ENCODE measurements at regions not wholly inside any gene's neighbourhood (a gene's known extent, or its start where the extent isn't known, plus 50 kb on each side); places are given as distances from the start of the nearest gene placed in this dataset.

DNA sequence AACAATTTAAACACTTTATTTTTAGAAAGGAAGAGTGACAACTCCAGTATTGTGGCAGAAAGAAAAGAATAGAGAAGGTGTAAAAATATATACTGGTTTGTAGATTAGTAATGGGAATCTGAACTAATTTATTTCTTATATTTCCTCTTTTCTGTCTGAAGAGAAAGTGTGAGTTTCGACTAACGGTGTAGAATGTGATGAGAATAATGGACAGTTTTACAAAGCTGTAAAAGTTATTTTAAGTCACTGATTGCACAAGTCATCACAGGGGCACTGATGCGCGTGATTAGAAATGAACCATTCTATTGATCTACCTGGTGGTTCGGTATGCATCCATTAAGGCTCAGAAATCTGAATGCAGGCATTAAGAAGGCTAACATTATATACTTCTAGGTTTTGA, 158.5 kb upstream of the ATXN7L3B start:
- Histone ChIP-seq H3K9me3 (peaks cover 23% of the 10 kb centered on the region), H3K4me1 (no peaks in the 10 kb centered on the region), H3K4me2 (no peak overlapping the region), H3K27ac (no peak overlapping the region), H3K4me3 (no peak overlapping the region)
- DNase-seq (ENCODE audit: low read depth in 1 of 2, low spot score in 1 of 2) (no peak), ATAC-seq (no peak), FAIRE-seq (no peak)
- TF ChIP-seq, protein P1, sequence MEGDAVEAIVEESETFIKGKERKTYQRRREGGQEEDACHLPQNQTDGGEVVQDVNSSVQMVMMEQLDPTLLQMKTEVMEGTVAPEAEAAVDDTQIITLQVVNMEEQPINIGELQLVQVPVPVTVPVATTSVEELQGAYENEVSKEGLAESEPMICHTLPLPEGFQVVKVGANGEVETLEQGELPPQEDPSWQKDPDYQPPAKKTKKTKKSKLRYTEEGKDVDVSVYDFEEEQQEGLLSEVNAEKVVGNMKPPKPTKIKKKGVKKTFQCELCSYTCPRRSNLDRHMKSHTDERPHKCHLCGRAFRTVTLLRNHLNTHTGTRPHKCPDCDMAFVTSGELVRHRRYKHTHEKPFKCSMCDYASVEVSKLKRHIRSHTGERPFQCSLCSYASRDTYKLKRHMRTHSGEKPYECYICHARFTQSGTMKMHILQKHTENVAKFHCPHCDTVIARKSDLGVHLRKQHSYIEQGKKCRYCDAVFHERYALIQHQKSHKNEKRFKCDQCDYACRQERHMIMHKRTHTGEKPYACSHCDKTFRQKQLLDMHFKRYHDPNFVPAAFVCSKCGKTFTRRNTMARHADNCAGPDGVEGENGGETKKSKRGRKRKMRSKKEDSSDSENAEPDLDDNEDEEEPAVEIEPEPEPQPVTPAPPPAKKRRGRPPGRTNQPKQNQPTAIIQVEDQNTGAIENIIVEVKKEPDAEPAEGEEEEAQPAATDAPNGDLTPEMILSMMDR (IDR thresholded peaks at IDR 0.05): no peak
- no peak for TF ChIP-seq FOXS1 (CRISPR knock-in tag; IDR thresholded peaks at IDR 0.05)
- no peak for TF ChIP-seq CHD2 (IDR thresholded peaks at IDR 0.05; ENCODE audit: low read length, partially characterized antibody)
- no peak for TF ChIP-seq ZFP36 (IDR thresholded peaks at IDR 0.05; ENCODE audit: borderline replicate concordance, partially characterized antibody)
- TF ChIP-seq NPAS2 (CRISPR knock-in tag; IDR thresholded peaks at IDR 0.05; ENCODE audit: borderline replicate concordance): no peak
- TF ChIP-seq NFE2L2 (conservative IDR thresholded peaks at IDR 0.05; ENCODE audit: low read length): no peak
- no peak for TF ChIP-seq PHF8 (IDR thresholded peaks at IDR 0.05; ENCODE audit: borderline replicate concordance, low read depth)
- no peak for TF ChIP-seq ESRRA (IDR thresholded peaks at IDR 0.05; ENCODE audit: borderline replicate concordance, low read length)
- no peak for TF ChIP-seq HOXB13 (CRISPR knock-in tag; IDR thresholded peaks at IDR 0.05; ENCODE audit: low read depth)
- TF ChIP-seq TP53 (CRISPR knock-in tag; IDR thresholded peaks at IDR 0.05): no peak
- no peak for TF ChIP-seq MAFK (IDR thresholded peaks at IDR 0.05; ENCODE audit: partially characterized antibody)
- CTCF ChIA-PET: no interaction called here
- POLR2A ChIA-PET: no interaction called here
- WGBS (ENCODE audit: missing lambda C conversion rate): 81% methylated on average over 5 of the region's 5 CpGs

DNA sequence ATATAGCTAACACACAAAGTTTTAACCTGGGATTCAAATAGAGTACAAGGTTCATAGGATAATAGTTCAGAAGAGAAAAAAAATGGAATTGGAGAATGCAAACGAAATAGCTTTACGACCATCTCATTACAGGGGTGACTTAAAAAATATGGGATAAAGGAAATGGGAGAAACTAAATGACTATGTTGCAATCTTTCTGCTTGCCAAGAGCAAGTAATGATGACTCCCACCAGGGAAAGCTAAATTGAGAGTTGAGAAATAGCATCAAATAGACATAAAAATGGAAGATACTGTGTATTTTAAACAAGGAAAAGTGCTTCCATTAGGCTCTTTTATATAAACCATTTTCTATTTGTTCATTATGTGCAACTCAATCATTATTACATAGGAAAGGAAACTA, 155.7 kb upstream of the ATXN7L3B start:
- ATAC-seq (no peak), FAIRE-seq (no peak), DNase-seq (ENCODE audit: low read depth in 1 of 2, low spot score in 1 of 2) (no peak)
- Histone ChIP-seq H3K27ac (no peak overlapping the region), H3K4me3 (no peak overlapping the region), H3K4me2 (no peak overlapping the region), H3K9me3 (peaks cover 37% of the 10 kb centered on the region), H3K4me1 (no peaks in the 10 kb centered on the region)
- POLR2A ChIA-PET: no interaction called here
- TF ChIP-seq JUN (IDR thresholded peaks at IDR 0.05): no peak
- no peak for TF ChIP-seq BHLHE40 (IDR thresholded peaks at IDR 0.05; ENCODE audit: low read depth, low read length)
- no peak for TF ChIP-seq CBX8 (IDR thresholded peaks at IDR 0.05)
- no peak for TF ChIP-seq EP300 (IDR thresholded peaks at IDR 0.05)
- no peak for TF ChIP-seq EHMT2 (IDR thresholded peaks at IDR 0.05; ENCODE audit: low read depth)
- no peak for TF ChIP-seq ZSCAN20 (CRISPR knock-in tag; IDR thresholded peaks at IDR 0.05)
- TF ChIP-seq SMC3 (IDR thresholded peaks at IDR 0.05): no peak
- TF ChIP-seq ESRRA (IDR thresholded peaks at IDR 0.05; ENCODE audit: borderline replicate concordance, low read length): no peak
- CTCF ChIA-PET: interaction anchor here (1.1 kb wide), 1 partner anchor 26 kb away, joined by 3 read pairs; no protein-coding TSS in a partner anchor
- WGBS (ENCODE audit: missing lambda C conversion rate): 57% methylated on average over 2 of the region's 2 CpGs

DNA sequence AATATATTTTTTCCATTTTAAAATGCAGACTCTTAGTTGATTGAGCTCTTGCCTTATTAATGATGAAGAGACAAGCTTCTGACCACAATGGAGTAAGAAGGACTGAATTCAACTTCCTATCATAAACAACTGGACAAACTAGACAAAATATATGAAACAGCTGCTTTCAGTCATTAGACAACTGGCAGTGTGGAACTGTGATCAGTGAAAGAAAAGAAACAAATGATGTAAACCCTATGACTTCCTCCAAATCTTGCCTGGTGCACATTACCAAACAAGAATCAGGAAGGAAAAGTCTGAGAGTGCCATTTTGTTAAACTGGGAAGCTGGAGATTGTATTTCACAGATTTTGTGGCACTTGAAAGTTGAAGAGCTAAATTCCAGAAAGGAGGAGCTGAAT, 154.7 kb upstream of the ATXN7L3B start:
- Histone ChIP-seq H3K9me3 (peaks cover 35% of the 10 kb centered on the region), H3K27ac (no peak overlapping the region), H3K4me2 (no peak overlapping the region), H3K4me1 (no peaks in the 10 kb centered on the region), H3K4me3 (no peak overlapping the region)
- DNase-seq (ENCODE audit: low read depth in 1 of 2, low spot score in 1 of 2): no peak
- POLR2A ChIA-PET: no interaction called here
- TF ChIP-seq, protein P2, sequence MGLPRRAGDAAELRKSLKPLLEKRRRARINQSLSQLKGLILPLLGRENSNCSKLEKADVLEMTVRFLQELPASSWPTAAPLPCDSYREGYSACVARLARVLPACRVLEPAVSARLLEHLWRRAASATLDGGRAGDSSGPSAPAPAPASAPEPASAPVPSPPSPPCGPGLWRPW (IDR thresholded peaks at IDR 0.05): no peak
- no peak for TF ChIP-seq EHF (CRISPR knock-in tag; IDR thresholded peaks at IDR 0.05)
- TF ChIP-seq, protein P3, sequence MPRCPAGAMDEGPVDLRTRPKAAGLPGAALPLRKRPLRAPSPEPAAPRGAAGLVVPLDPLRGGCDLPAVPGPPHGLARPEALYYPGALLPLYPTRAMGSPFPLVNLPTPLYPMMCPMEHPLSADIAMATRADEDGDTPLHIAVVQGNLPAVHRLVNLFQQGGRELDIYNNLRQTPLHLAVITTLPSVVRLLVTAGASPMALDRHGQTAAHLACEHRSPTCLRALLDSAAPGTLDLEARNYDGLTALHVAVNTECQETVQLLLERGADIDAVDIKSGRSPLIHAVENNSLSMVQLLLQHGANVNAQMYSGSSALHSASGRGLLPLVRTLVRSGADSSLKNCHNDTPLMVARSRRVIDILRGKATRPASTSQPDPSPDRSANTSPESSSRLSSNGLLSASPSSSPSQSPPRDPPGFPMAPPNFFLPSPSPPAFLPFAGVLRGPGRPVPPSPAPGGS (IDR thresholded peaks at IDR 0.05): no peak
- TF ChIP-seq, protein P4, sequence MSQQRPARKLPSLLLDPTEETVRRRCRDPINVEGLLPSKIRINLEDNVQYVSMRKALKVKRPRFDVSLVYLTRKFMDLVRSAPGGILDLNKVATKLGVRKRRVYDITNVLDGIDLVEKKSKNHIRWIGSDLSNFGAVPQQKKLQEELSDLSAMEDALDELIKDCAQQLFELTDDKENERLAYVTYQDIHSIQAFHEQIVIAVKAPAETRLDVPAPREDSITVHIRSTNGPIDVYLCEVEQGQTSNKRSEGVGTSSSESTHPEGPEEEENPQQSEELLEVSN (IDR thresholded peaks at IDR 0.05; ENCODE audit: borderline replicate concordance, low read depth): no peak
- no peak for TF ChIP-seq CBX8 (IDR thresholded peaks at IDR 0.05)
- TF ChIP-seq TFCP2L1 (CRISPR knock-in tag; IDR thresholded peaks at IDR 0.05): no peak
- TF ChIP-seq, protein P5, sequence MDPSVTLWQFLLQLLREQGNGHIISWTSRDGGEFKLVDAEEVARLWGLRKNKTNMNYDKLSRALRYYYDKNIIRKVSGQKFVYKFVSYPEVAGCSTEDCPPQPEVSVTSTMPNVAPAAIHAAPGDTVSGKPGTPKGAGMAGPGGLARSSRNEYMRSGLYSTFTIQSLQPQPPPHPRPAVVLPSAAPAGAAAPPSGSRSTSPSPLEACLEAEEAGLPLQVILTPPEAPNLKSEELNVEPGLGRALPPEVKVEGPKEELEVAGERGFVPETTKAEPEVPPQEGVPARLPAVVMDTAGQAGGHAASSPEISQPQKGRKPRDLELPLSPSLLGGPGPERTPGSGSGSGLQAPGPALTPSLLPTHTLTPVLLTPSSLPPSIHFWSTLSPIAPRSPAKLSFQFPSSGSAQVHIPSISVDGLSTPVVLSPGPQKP (IDR thresholded peaks at IDR 0.05; ENCODE audit: low read depth, low read length): no peak
- no peak for TF ChIP-seq PHF8 (IDR thresholded peaks at IDR 0.05; ENCODE audit: borderline replicate concordance, low read depth)
- TF ChIP-seq BHLHE40 (IDR thresholded peaks at IDR 0.05; ENCODE audit: low read depth, low read length): no peak
- no peak for TF ChIP-seq FOSB (CRISPR knock-in tag; IDR thresholded peaks at IDR 0.05)
- TF ChIP-seq RNF2 (IDR thresholded peaks at IDR 0.05; ENCODE audit: borderline replicate concordance, low read depth): no peak
- no peak for TF ChIP-seq FOSL2 (IDR thresholded peaks at IDR 0.05)
- TF ChIP-seq FOSL2 (CRISPR knock-in tag; IDR thresholded peaks at IDR 0.05): no peak
- no peak for TF ChIP-seq KDM1A (IDR thresholded peaks at IDR 0.05; ENCODE audit: low read depth)
- TF ChIP-seq CHD4 (IDR thresholded peaks at IDR 0.05; ENCODE audit: borderline replicate concordance): no peak
- CTCF ChIA-PET: no interaction called here
- no peak for ATAC-seq
- FAIRE-seq: no peak

Data from A549 (cell line).